H1 (cell line): ENCODE measurements at regions not wholly inside any gene's neighbourhood (a gene's known extent, or its start where the extent isn't known, plus 50 kb on each side); places are given as distances from the start of the nearest gene placed in this dataset.

Source experiments
- JUND ChIP-seq: IDR thresholded peaks from 2 replicates; pipeline ENCODE4 v1.6.1; 2011; ENCODE audit warnings: mild to moderate bottlenecking, improper control_type of control experiment, low read length
- PHF8 ChIP-seq: fragments of 200-600 bp; sonication (generic); conservative IDR thresholded peaks from 2 replicates; pipeline ENCODE4 v1.7.1; 2012; ENCODE audit warnings: low read depth, mild to moderate bottlenecking, inconsistent platforms, low read length, moderate library complexity
- ZNF274 ChIP-seq: IDR thresholded peaks from 2 replicates; pipeline ENCODE4 v1.7.0; 2012; ENCODE audit warnings: low read length, borderline replicate concordance; ENCODE audit errors: extremely low read depth

DNA sequence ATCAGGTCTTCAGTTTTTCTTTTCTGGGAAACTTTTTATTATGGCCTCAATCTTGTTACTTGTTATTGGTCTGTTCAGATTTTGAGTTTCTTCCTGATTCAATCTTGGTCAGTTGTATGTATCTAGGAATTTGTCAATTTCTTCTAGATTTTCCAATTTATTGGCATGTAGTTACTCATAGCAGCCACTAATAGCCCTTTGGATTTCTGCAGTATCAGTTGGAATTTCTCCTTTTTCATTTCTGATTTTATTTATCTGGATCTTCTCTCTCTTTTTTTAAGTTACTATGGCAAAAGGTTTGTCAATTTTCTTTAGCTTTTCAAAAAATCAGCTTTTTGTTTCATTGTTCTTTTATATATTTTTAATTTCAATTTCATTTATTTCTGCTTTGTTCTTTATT lies 419.6 kb upstream of the KIRREL3 start (continued):
- TF ChIP-seq ZNF274 (no peak), PHF8 (no peak), JUND (no peak)
